Hindlimb muscle (tissue), 1 donor: ENCODE measurements at regions not wholly inside any gene's neighbourhood (a gene's known extent, or its start where the extent isn't known, plus 50 kb on each side); places are given as distances from the start of the nearest gene placed in this dataset.

Source experiments
- DNase-seq: peaks from one replicate; pipeline ENCODE4 v3.0.0-alpha.2; 2013

DNA sequence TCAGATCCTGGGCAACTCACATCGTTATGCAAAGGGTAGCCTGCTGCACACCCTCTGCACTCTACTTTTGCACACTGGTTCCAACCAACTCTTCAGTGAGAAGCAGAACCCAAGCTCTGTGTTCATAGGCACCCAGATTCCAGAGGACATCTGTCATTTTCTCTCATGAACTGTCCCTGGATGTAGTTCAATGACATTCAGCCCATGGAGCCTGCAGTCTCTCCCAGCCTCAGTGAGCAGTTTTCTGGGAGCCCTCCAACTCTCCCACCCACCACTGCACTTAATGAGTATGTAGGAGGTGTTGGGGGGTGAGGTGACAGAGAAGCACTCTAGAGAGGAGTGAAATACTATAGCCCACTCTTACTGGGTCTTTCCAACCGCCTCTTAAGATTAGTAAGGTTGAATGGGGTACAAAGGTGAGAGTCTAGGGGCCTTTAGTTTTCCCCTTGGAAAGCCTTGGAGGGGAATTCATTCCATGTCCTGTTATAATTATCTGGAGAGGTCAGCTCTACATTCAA, 58.1 kb upstream of the APOBEC4 start:
- DNase-seq: no peak

- DNase-seq: no peak
Observed at GRCh38 chr1:183710734-183711133, 57.6 kb upstream of the APOBEC4 start.

DNA sequence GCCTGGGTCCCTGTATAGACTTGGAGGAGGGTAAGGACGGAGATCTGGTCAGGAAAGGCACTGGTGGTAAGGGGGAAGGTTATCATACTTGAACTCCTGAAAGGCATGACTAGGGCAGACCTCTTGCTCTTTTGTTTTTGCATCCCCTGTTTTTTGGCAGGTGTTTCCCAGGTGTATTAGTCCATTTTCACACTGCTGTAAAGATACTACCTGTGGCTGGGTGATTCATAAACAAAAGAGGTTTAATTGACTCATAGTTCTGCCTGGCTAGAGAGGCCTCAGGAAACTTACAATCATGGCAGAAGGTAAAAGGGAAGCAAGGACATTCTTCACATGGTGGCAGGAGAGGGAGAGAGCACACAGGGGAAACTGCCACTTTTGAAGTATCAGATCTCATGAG, 57.2 kb upstream of the APOBEC4 start:
- no peak for DNase-seq

- no peak for DNase-seq
Observed at GRCh38 chr1:183704131-183704530, 51.0 kb upstream of the APOBEC4 start.
